ENCODE measurements at regions not wholly inside any gene's neighbourhood (a gene's known extent, or its start where the extent isn't known, plus 50 kb on each side); places are given as distances from the start of the nearest gene placed in this dataset.

- Histone ChIP-seq H3K4me3 (ENCODE audit: low read depth, low read length, poor library complexity, severe bottlenecking) (no peak overlapping the region), H3K4me1 (ENCODE audit: insufficient read depth, low read length, poor library complexity, severe bottlenecking) (no peaks in the 10 kb centered on the region), H3K27me3 (replicated peaks; ENCODE audit: insufficient read depth, low read depth, low read length, poor library complexity) (no peaks in the 10 kb centered on the region), H3K27ac (ENCODE audit: low read depth, low read length, poor library complexity, severe bottlenecking) (no peak overlapping the region), H3K36me3 (ENCODE audit: insufficient read depth, low read length, poor library complexity, severe bottlenecking) (no peaks in the 10 kb centered on the region), H3K9me3 (ENCODE audit: low read depth, low read length, poor library complexity, severe bottlenecking) (no peaks in the 10 kb centered on the region)
- ChIA-PET CTCF (no interaction called here), POLR2A (ENCODE audit: low non-redundant PET) (no interaction called here)
- no TSS peak for BruUV-seq (replicated peaks)
- no peak for TF ChIP-seq EZH2 (IDR thresholded peaks at IDR 0.05; ENCODE audit: borderline replicate concordance, low read depth, low read length, poor library complexity, severe bottlenecking)
- no peak for TF ChIP-seq CTCF (conservative IDR thresholded peaks at IDR 0.05; ENCODE audit: low read depth, low read length)
- no peak for DNase-seq (ENCODE audit: low spot score)
- intact Hi-C loops (cut with micrococcal nuclease; ENCODE audit: unreplicated experiment) = no loop called here
Observed at GRCh38 chr1:61517345-61517744, 207.6 kb downstream of the TM2D1 start.

- H3K36me3 ChIP-seq (ENCODE audit: insufficient read depth, low read length, poor library complexity, severe bottlenecking) = no peaks in the 10 kb centered on the region
- no peak overlapping the region for H3K4me3 ChIP-seq (ENCODE audit: low read depth, low read length, poor library complexity, severe bottlenecking)
- intact Hi-C loops (cut with micrococcal nuclease; ENCODE audit: unreplicated experiment) = no loop called here
- no TSS peak for BruUV-seq (replicated peaks)
- ChIA-PET POLR2A (ENCODE audit: low non-redundant PET) (no interaction called here), CTCF (no interaction called here)
- TF ChIP-seq EZH2 (IDR thresholded peaks at IDR 0.05; ENCODE audit: borderline replicate concordance, low read depth, low read length, poor library complexity, severe bottlenecking) (no peak), CTCF (conservative IDR thresholded peaks at IDR 0.05; ENCODE audit: low read depth, low read length) (no peak)
- no peaks in the 10 kb centered on the region for H3K9me3 ChIP-seq (ENCODE audit: low read depth, low read length, poor library complexity, severe bottlenecking)
- H3K27me3 ChIP-seq (replicated peaks; ENCODE audit: insufficient read depth, low read depth, low read length, poor library complexity) = no peaks in the 10 kb centered on the region
- no peak overlapping the region for H3K27ac ChIP-seq (ENCODE audit: low read depth, low read length, poor library complexity, severe bottlenecking)
- H3K4me1 ChIP-seq (ENCODE audit: insufficient read depth, low read length, poor library complexity, severe bottlenecking) = no peaks in the 10 kb centered on the region
- no peak for DNase-seq (ENCODE audit: low spot score)
Observed at GRCh38 chr1:61515096-61515495, 209.8 kb downstream of the TM2D1 start.

All from A673 (cell line).